ENCODE measurements at regions not wholly inside any gene's neighbourhood (a gene's known extent, or its start where the extent isn't known, plus 50 kb on each side); places are given as distances from the start of the nearest gene placed in this dataset.
"Not testable (repeated sequence)": the region's sequence is repeated elsewhere in the genome, so short reads cannot be mapped to it uniquely, and the experiment has no call there.

DNA sequence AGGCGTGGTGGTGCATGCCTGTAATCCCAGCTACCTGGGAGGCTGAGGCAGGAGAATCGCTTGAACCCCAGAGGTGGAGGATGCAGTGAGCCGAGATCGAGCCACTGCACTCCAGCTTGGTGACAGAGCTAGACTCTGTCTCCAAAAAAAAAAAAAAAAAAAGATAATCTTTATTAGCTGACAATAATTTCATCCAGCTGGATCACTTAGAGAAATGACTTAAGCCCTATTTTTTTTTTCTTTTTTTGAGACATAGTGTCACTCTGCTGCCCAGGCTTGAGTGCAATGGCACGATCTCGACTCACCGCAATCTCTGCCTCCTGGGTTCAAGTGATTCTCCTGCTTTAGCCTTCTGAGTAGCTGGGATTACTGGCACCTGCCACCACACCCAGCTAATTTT is 51.6 kb upstream of the MAP4K4 start:
- H3K36me3 ChIP-seq (ENCODE audit: control insufficient read depth, insufficient read depth, low read length); H3K9me3 ChIP-seq (ENCODE audit: control insufficient read depth, low read length); H3K27ac ChIP-seq (ENCODE audit: low read depth, low read length, severe bottlenecking); H3K4me3 ChIP-seq (ENCODE audit: extremely low read depth, insufficient read depth, low read length, poor library complexity, severe bottlenecking); H3K4me1 ChIP-seq (ENCODE audit: control insufficient read depth, insufficient read depth, low read length, poor library complexity, severe bottlenecking): not testable (repeated sequence)
- 80 to 96% methylated on average over 1 to 3 of the region's 7 CpGs for WGBS, 2 experiments (ENCODE audit: insufficient coverage in 2 of 2)

DNA sequence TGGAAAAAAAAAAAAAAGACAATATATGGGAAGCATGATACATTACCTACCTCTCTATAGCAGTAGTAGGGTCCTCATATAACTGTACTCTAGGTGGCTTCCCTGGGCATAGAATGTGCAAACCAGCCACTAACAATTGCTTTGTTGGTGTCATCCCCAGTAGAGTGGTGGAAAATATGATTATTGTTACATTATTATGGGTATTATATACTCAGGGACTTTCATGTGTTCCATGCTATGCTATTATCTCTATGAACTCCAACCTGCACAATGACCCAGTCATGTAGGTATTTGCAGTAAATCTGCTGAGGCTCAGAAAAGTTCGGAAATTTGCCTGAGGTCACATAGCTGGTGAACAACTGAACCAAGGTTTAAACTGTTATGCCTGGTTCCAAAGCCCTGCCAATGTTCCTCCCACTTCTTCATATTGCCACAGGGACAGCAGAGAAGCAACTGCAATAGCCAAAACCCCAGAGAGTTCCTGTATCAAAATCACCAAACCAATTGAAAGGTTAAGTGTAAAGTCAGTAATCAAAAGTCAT is 52.6 kb upstream of the MAP4K4 start:
- no CpG with 5 or more reads among the region's 1 CpG for WGBS, 2 experiments (ENCODE audit: insufficient coverage in 2 of 2)
- Histone ChIP-seq H3K4me1 (ENCODE audit: control insufficient read depth, insufficient read depth, low read length, poor library complexity, severe bottlenecking) (no peaks in the 10 kb centered on the region), H3K9me3 (ENCODE audit: control insufficient read depth, low read length) (no peaks in the 10 kb centered on the region), H3K4me3 (ENCODE audit: extremely low read depth, insufficient read depth, low read length, poor library complexity, severe bottlenecking) (no peak overlapping the region), H3K27ac (ENCODE audit: low read depth, low read length, severe bottlenecking) (no peak overlapping the region), H3K36me3 (ENCODE audit: control insufficient read depth, insufficient read depth, low read length) (no peaks in the 10 kb centered on the region)

DNA sequence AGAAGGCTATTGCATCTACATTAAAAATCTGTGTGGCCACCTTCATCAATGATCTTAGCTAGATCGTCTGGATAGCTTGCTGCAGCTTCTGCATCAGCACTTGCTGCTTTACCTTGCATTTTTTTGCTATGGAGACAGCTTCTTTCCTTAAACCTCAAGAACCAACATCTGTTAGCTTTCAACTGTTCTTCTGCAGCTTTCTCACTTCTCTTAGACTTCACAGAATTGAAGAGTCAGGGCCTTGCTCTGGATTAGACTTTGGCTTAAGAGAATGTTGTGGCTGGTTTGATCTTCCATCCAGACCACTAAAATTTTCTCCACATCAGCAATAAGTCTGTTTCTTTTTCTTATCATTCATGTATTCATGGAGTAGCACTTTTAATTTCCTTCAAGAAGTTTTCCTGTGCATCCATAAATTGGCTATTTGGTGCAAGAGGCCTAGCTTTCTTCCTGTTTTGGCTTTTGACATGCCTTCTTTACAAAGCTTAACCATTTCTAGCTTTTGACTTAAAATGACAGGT is 54.4 kb upstream of the MAP4K4 start:
- H3K4me1 ChIP-seq (ENCODE audit: control insufficient read depth, insufficient read depth, low read length, poor library complexity, severe bottlenecking) = no peaks in the 10 kb centered on the region
- no peak overlapping the region for H3K4me3 ChIP-seq (ENCODE audit: extremely low read depth, insufficient read depth, low read length, poor library complexity, severe bottlenecking)
- WGBS, 2 experiments (ENCODE audit: insufficient coverage in 2 of 2) = 93 to 100% methylated on average over 1 of the region's 1 CpG
- no peak overlapping the region for H3K27ac ChIP-seq (ENCODE audit: low read depth, low read length, severe bottlenecking)
- H3K36me3 ChIP-seq (ENCODE audit: control insufficient read depth, insufficient read depth, low read length) = no peaks in the 10 kb centered on the region
- H3K9me3 ChIP-seq (ENCODE audit: control insufficient read depth, low read length) = no peaks in the 10 kb centered on the region

DNA sequence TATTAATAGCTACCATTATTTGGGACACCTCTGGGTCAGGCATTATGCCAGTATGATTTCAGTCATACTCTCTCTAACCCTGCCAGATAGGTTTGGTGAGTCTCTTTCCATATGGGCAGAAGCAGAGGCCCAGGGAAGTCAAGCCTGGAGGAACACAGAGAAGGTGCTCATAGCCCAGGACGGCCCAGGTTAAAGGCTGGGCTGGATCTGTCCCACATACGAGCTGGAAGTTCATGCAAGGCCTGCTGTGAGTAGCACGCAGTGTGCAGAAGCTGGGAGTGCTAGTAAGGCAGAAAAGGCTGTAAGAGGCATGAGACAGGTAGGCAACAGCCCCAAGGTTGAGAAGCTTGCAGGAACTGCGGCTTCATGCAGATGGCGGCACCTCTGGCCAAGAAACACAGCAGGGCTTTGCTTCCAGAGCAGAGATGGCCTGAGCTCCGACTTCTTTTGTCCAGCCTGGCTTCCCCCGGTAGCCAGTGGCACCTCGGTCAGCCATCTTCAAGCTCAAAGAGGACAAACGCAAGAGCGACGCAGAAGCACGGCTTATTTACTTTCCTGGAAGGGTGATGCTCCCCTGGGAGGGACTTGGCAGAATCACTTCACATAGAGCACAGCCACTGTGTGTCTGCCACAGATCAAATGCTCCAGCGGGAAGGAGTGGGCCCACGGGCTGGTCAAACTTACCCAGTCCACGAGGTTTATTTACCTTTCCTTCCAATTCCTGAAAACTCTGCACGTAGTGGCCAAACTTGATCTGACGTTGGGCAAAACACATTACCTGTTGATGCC is 58.5 kb upstream of the MAP4K4 start:
- Histone ChIP-seq H3K4me1 (ENCODE audit: control insufficient read depth, insufficient read depth, low read length, poor library complexity, severe bottlenecking) (no peaks in the 10 kb centered on the region), H3K4me3 (ENCODE audit: extremely low read depth, insufficient read depth, low read length, poor library complexity, severe bottlenecking) (no peak overlapping the region), H3K9me3 (ENCODE audit: control insufficient read depth, low read length) (no peaks in the 10 kb centered on the region), H3K36me3 (ENCODE audit: control insufficient read depth, insufficient read depth, low read length) (no peaks in the 10 kb centered on the region), H3K27ac (ENCODE audit: low read depth, low read length, severe bottlenecking) (no peak overlapping the region)
- 91 to 94% methylated on average over 16 to 17 of the region's 17 CpGs for WGBS, 2 experiments (ENCODE audit: insufficient coverage in 2 of 2)

DNA sequence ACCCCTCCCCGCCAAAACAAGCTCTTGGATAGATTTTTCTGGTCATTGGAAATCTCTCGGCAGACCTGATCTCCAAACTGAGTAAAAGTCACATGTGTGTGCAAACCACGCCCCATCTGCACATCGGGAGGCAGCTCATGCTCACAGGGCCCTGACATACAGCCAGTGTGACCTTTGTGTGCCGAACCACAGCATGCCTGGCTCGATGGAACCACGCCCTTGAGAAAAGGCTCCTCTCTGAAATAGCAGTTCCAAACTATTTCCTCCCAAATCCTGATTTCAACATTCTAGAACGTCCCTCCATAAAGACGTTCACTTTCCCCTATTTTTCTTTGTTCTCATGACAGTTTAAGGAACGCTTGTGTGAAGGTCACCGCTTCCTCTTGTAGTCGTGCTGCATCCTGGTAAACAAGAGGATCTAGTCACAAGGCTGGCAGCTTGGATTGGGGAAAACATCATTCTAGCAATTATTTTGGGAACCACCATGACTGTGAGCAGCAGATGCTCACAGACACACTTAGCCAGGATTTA is 59.3 kb upstream of the MAP4K4 start:
- WGBS, 2 experiments (ENCODE audit: insufficient coverage in 2 of 2) = 91 to 92% methylated on average over 12 of the region's 12 CpGs
- no peak overlapping the region for H3K4me3 ChIP-seq (ENCODE audit: extremely low read depth, insufficient read depth, low read length, poor library complexity, severe bottlenecking)
- H3K4me1 ChIP-seq (ENCODE audit: control insufficient read depth, insufficient read depth, low read length, poor library complexity, severe bottlenecking) = no peaks in the 10 kb centered on the region
- no peaks in the 10 kb centered on the region for H3K36me3 ChIP-seq (ENCODE audit: control insufficient read depth, insufficient read depth, low read length)
- H3K9me3 ChIP-seq (ENCODE audit: control insufficient read depth, low read length) = no peaks in the 10 kb centered on the region
- H3K27ac ChIP-seq (ENCODE audit: low read depth, low read length, severe bottlenecking) = no peak overlapping the region

DNA sequence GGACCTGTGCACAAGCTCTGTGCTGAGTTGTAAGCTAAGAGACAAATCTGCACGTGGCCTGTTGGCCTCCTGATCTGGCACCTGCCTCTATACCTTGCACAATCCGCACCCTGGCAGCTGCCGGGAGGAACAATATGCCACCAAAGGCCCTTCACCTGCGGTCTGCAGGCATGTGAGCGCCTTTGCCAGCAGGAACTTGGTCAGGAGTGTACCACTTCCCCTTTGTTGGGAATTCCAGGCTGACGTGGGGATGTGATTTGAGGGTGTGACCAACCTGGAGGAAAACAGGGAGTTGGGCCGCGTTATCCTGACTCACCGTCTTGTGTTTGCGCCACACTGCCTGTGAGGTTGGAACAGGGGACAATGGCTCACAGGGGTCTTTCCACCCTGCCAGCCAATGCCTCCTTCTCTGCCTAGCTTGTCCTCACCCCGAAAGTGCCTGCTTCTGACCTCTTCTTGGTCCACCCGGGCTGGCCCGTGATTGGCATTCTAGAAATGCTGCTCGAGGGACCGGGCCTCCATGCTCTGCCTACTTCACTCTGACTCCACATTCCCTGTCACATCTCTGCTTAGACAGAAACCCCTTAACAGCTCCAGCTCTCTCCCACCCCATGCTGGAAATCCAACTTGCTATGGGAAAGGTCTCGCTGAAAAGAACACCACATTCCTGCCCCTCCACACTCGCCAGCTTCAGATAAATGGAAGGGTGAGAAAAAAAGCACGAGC is 67.1 kb upstream of the MAP4K4 start:
- Histone ChIP-seq H3K4me1 (ENCODE audit: control insufficient read depth, insufficient read depth, low read length, poor library complexity, severe bottlenecking) (no peaks in the 10 kb centered on the region), H3K27ac (ENCODE audit: low read depth, low read length, severe bottlenecking) (no peak overlapping the region), H3K36me3 (ENCODE audit: control insufficient read depth, insufficient read depth, low read length) (no peaks in the 10 kb centered on the region), H3K9me3 (ENCODE audit: control insufficient read depth, low read length) (no peaks in the 10 kb centered on the region), H3K4me3 (ENCODE audit: extremely low read depth, insufficient read depth, low read length, poor library complexity, severe bottlenecking) (no peak overlapping the region)
- WGBS, 2 experiments (ENCODE audit: insufficient coverage in 2 of 2) = 87 to 91% methylated on average over 15 to 17 of the region's 18 CpGs

DNA sequence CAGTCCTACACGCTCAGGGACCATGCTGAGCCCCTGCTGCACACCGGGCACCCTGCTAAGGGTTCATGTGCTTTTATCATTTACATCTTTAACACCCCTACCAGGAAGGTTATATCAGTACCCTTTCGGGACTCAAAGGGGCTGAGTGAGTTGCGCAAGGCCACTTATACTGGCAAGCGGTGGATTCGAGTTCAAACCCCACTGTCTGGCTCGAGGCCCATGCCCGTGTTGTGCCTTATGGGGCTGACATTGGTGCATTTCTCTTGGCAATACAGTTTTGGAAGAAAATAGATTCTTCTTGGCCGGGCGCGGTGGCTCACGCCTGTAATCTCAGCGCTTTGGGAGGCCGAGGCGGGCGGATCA is 69.5 kb upstream of the MAP4K4 start:
- Histone ChIP-seq H3K36me3 (ENCODE audit: control insufficient read depth, insufficient read depth, low read length) (no peaks in the 10 kb centered on the region), H3K27ac (ENCODE audit: low read depth, low read length, severe bottlenecking) (no peak overlapping the region), H3K4me1 (ENCODE audit: control insufficient read depth, insufficient read depth, low read length, poor library complexity, severe bottlenecking) (no peaks in the 10 kb centered on the region), H3K9me3 (ENCODE audit: control insufficient read depth, low read length) (no peaks in the 10 kb centered on the region), H3K4me3 (ENCODE audit: extremely low read depth, insufficient read depth, low read length, poor library complexity, severe bottlenecking) (no peak overlapping the region)
- 93% methylated on average over 12 of the region's 16 CpGs for WGBS, 2 experiments (ENCODE audit: insufficient coverage in 2 of 2)

DNA sequence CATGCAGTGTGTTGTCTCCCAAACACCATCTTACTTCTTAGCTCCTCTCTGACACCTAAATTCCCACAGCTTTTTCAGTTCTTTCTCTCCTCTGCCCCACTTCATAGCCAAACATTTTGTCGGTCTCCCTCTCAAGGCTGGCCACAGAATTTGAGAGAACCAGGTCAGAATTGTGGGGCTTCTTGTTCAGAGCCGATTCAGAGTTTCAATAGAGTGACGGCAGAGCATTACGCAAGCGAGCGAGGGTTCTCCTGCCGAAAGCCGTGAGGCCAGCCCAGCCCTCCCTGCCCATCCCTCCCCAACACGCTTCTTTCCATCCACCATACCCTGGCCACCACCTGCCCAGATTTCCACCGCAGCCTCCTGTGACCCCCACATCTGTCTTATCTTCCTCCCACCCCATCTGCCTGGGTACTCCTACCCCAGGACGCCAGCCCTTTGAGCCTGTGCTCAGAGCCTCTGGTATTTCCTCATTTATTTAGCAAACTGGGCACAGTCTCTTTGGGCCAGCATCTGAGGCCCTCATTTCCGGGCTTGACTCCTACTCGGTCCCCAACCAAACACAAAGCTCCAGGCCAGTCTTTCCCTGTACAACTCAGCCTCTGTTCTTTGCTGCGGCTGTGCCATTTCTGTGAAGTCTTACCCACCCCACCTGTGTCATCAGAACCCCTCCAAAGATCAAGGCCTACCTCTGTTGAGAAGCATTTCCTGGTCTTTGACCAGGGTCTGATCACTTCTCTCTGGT is 70.0 kb upstream of the MAP4K4 start:
- Histone ChIP-seq H3K36me3 (ENCODE audit: control insufficient read depth, insufficient read depth, low read length) (no peaks in the 10 kb centered on the region), H3K4me3 (ENCODE audit: extremely low read depth, insufficient read depth, low read length, poor library complexity, severe bottlenecking) (no peak overlapping the region), H3K4me1 (ENCODE audit: control insufficient read depth, insufficient read depth, low read length, poor library complexity, severe bottlenecking) (no peaks in the 10 kb centered on the region), H3K9me3 (ENCODE audit: control insufficient read depth, low read length) (no peaks in the 10 kb centered on the region), H3K27ac (ENCODE audit: low read depth, low read length, severe bottlenecking) (no peak overlapping the region)
- WGBS, 2 experiments (ENCODE audit: insufficient coverage in 2 of 2) = 86 to 90% methylated on average over 14 of the region's 14 CpGs

DNA sequence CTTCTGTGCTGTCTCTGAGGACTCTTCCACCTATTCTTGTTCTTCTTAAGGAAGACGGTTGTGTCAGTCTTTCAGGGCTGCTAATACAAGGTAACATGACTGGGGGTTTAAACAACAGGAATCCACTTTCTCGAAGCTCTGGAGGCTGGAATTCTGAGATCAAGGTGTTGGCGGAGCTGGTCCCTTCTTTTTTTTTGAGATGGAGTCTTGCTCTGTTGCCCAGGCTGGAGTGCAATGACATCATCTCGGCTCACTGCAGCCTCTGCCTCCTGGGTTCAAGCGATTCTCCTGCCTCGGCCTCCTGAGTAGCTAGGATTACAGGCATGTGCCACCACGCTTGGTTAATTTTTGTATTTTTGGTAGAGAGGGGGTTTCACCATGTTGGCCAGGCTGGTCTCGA is 71.7 kb upstream of the MAP4K4 start:
- not testable (repeated sequence) for H3K27ac ChIP-seq (ENCODE audit: low read depth, low read length, severe bottlenecking); H3K36me3 ChIP-seq (ENCODE audit: control insufficient read depth, insufficient read depth, low read length)
- 91 to 97% methylated on average over 6 to 7 of the region's 8 CpGs for WGBS, 2 experiments (ENCODE audit: insufficient coverage in 2 of 2)

DNA sequence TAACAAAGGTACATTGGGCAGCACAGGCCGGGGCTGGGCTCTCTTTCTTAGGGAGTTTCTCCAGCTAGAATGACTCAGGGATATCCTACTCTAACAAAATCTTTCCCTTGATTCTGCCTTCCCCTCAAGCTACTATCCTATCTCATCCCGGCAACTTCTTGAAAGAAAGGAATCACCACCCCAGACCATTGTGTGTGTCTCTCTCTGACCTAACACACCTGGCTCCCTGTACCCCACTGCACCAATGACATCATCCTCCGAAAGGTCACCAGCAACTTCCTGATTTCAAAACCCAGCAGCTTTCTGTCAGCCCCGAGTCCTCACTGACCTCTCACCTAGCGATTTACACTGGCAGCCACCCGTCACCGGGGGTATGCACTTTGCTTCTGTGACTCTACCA is 72.1 kb upstream of the MAP4K4 start:
- no peaks in the 10 kb centered on the region for H3K36me3 ChIP-seq (ENCODE audit: control insufficient read depth, insufficient read depth, low read length)
- no peak overlapping the region for H3K27ac ChIP-seq (ENCODE audit: low read depth, low read length, severe bottlenecking)
- no peak overlapping the region for H3K4me3 ChIP-seq (ENCODE audit: extremely low read depth, insufficient read depth, low read length, poor library complexity, severe bottlenecking)
- no peaks in the 10 kb centered on the region for H3K9me3 ChIP-seq (ENCODE audit: control insufficient read depth, low read length)
- WGBS, 2 experiments (ENCODE audit: insufficient coverage in 2 of 2) = 83 to 96% methylated on average over 6 to 7 of the region's 7 CpGs
- no peaks in the 10 kb centered on the region for H3K4me1 ChIP-seq (ENCODE audit: control insufficient read depth, insufficient read depth, low read length, poor library complexity, severe bottlenecking)

More for the DNA sequence above, 71.7 kb upstream of the MAP4K4 start:
- not testable (repeated sequence) for H3K4me3 ChIP-seq (ENCODE audit: extremely low read depth, insufficient read depth, low read length, poor library complexity, severe bottlenecking); H3K4me1 ChIP-seq (ENCODE audit: control insufficient read depth, insufficient read depth, low read length, poor library complexity, severe bottlenecking); H3K9me3 ChIP-seq (ENCODE audit: control insufficient read depth, low read length)

Data from mesodermal cell (in vitro differentiated cells).